ENCODE measurements at regions not wholly inside any gene's neighbourhood (a gene's known extent, or its start where the extent isn't known, plus 50 kb on each side); places are given as distances from the start of the nearest gene placed in this dataset.

- TF ChIP-seq EZH2phosphoT487 (IDR thresholded peaks at IDR 0.05; ENCODE audit: borderline replicate concordance, low read depth, low read length): no peak
- TF ChIP-seq CTCF (conservative IDR thresholded peaks at IDR 0.05; ENCODE audit: low read length): no peak
- POLR2A ChIA-PET: no interaction called here
- no peak overlapping the region for H3K4me2 ChIP-seq (ENCODE audit: low read length)
- no peaks in the 10 kb centered on the region for H4K20me1 ChIP-seq (ENCODE audit: insufficient read depth, low read length)
- BruUV-seq (replicated peaks): no TSS peak
- H3K9me2 ChIP-seq (ENCODE audit: insufficient read depth, low read length): no peaks in the 10 kb centered on the region
- no peaks in the 10 kb centered on the region for H3K36me3 ChIP-seq (ENCODE audit: insufficient read depth, low read length)
- no peak overlapping the region for H3K4me3 ChIP-seq (ENCODE audit: low read depth, low read length, poor library complexity, severe bottlenecking)
- H3K9me3 ChIP-seq (ENCODE audit: low read length): no peaks in the 10 kb centered on the region
- no peak overlapping the region for H3K27ac ChIP-seq (ENCODE audit: low read depth, low read length, poor library complexity, severe bottlenecking)
- no peak overlapping the region for H2AFZ ChIP-seq (ENCODE audit: low read length)
- no peaks in the 10 kb centered on the region for H3K79me2 ChIP-seq (ENCODE audit: insufficient read depth, low read depth, low read length)
- H3K4me1 ChIP-seq (ENCODE audit: insufficient read depth, low read length, poor library complexity, severe bottlenecking): no peaks in the 10 kb centered on the region
- no peak for DNase-seq (ENCODE audit: low spot score)
- intact Hi-C loops (cut with micrococcal nuclease; ENCODE audit: unreplicated experiment): no loop called here
- CTCF ChIA-PET (ENCODE audit: unreplicated experiment): no interaction called here
Observed at GRCh38 chr7:46007194-46007593, 86.1 kb upstream of the IGFBP3 start.

- TF ChIP-seq CTCF (conservative IDR thresholded peaks at IDR 0.05; ENCODE audit: low read length) (no peak), EZH2phosphoT487 (IDR thresholded peaks at IDR 0.05; ENCODE audit: borderline replicate concordance, low read depth, low read length) (no peak)
- Histone ChIP-seq H3K4me3 (ENCODE audit: low read depth, low read length, poor library complexity, severe bottlenecking) (no peak overlapping the region), H3K79me2 (ENCODE audit: insufficient read depth, low read depth, low read length) (no peaks in the 10 kb centered on the region), H3K9me3 (ENCODE audit: low read length) (no peaks in the 10 kb centered on the region), H4K20me1 (ENCODE audit: insufficient read depth, low read length) (no peaks in the 10 kb centered on the region), H2AFZ (ENCODE audit: low read length) (no peak overlapping the region), H3K27ac (ENCODE audit: low read depth, low read length, poor library complexity, severe bottlenecking) (no peak overlapping the region), H3K9me2 (ENCODE audit: insufficient read depth, low read length) (no peaks in the 10 kb centered on the region), H3K4me1 (ENCODE audit: insufficient read depth, low read length, poor library complexity, severe bottlenecking) (no peaks in the 10 kb centered on the region), H3K36me3 (ENCODE audit: insufficient read depth, low read length) (no peaks in the 10 kb centered on the region), H3K4me2 (ENCODE audit: low read length) (no peak overlapping the region)
- no TSS peak for BruUV-seq (replicated peaks)
- ChIA-PET CTCF (ENCODE audit: unreplicated experiment) (no interaction called here), POLR2A (no interaction called here)
- intact Hi-C loops (cut with micrococcal nuclease; ENCODE audit: unreplicated experiment): no loop called here
- DNase-seq (ENCODE audit: low spot score): no peak
Observed at GRCh38 chr7:46006723-46007122, 85.7 kb upstream of the IGFBP3 start.

DNA sequence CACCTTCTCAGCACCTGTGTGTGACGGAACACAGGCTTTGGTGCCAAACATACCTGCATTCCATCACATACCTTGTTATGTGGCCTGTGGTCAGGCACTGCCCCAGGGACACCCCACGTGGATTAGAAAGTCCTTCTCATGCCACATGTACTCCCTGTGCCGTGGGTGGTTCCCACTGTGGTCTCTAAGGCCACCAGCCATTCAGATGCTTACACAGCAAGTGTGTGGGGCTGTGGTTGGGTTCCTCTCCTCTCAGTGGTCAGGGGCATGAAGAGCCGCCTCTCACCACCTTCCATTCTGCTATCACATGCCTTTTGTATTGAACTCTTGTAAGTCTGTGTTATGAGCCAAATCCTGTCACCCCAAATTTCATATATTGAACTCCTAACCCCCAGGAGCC lies 85.1 kb upstream of the IGFBP3 start:
- TF ChIP-seq EZH2phosphoT487 (IDR thresholded peaks at IDR 0.05; ENCODE audit: borderline replicate concordance, low read depth, low read length) (no peak), CTCF (conservative IDR thresholded peaks at IDR 0.05; ENCODE audit: low read length) (no peak)
- POLR2A ChIA-PET: no interaction called here
- BruUV-seq (replicated peaks): no TSS peak

More for the DNA sequence above, 85.1 kb upstream of the IGFBP3 start:
- no peak overlapping the region for H2AFZ ChIP-seq (ENCODE audit: low read length)
- H3K4me1 ChIP-seq (ENCODE audit: insufficient read depth, low read length, poor library complexity, severe bottlenecking): no peaks in the 10 kb centered on the region
- H3K4me3 ChIP-seq (ENCODE audit: low read depth, low read length, poor library complexity, severe bottlenecking): no peak overlapping the region
- H4K20me1 ChIP-seq (ENCODE audit: insufficient read depth, low read length): no peaks in the 10 kb centered on the region
- H3K36me3 ChIP-seq (ENCODE audit: insufficient read depth, low read length): no peaks in the 10 kb centered on the region
- H3K9me2 ChIP-seq (ENCODE audit: insufficient read depth, low read length): no peaks in the 10 kb centered on the region
- CTCF ChIA-PET (ENCODE audit: unreplicated experiment): no interaction called here
- intact Hi-C loops (cut with micrococcal nuclease; ENCODE audit: unreplicated experiment): no loop called here
- H3K4me2 ChIP-seq (ENCODE audit: low read length): no peak overlapping the region
- H3K79me2 ChIP-seq (ENCODE audit: insufficient read depth, low read depth, low read length): no peaks in the 10 kb centered on the region
- no peak for DNase-seq (ENCODE audit: low spot score)
- H3K27ac ChIP-seq (ENCODE audit: low read depth, low read length, poor library complexity, severe bottlenecking): no peak overlapping the region
- H3K9me3 ChIP-seq (ENCODE audit: low read length): no peaks in the 10 kb centered on the region
